NCI-H1436 (cell line): ENCODE measurements at regions not wholly inside any gene's neighbourhood (a gene's known extent, or its start where the extent isn't known, plus 50 kb on each side); places are given as distances from the start of the nearest gene placed in this dataset.

Source experiments
- DNase-seq: peaks from one replicate; lab custom pipeline; 2025; lab: John Stamatoyannopoulos, UW

DNA sequence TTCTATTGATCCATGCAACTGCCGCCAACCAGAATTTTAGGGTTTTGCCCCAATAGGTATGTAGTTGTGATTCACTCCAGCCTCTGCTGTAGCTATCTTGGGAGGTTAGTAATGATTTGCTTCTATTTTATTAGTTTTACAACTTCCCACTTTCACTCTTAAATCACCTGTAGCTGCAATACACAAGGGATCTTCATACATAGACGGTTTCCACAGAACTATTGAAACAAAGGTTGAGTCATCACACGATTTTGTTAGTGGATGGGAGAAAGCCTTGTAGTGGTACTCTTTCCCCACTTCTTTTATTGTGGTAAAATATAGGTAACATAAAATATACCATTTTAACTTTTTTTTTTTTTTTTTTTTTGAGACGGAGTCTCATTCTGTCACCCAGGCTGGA lies 104.2 kb upstream of the SPRED2 start:
- no peak for DNase-seq

DNA sequence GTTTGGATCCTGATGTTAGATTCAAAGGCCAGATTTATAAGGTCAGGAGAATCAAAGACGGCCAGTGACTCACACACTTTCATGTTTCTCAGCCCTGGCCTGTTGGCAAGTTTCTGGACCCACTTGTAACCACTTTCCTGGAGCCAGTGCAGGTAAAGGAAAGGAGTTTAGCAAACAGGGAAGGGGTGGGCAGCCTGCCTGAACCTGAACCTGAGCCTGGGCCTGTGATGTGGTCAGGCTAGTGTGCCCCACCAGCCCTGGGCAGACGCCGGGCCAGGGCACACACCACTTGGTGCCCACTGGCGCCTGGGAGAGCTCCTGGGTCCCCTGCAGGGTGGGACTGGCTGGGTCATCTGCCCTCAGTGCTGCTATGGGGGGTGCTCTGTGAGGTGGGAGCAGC lies 100.5 kb upstream of the SPRED2 start:
- no peak for DNase-seq

- DNase-seq, result no peak
Measured at GRCh38 chr2:65532326-65532725, 99.9 kb upstream of the SPRED2 start.

- DNase-seq, result no peak
Measured at GRCh38 chr2:65530547-65531320, 98.3 kb upstream of the SPRED2 start.

GRCh38 chr2:65529419-65529818 lies 97.0 kb upstream of the SPRED2 start:
- DNase-seq, result no peak

DNA sequence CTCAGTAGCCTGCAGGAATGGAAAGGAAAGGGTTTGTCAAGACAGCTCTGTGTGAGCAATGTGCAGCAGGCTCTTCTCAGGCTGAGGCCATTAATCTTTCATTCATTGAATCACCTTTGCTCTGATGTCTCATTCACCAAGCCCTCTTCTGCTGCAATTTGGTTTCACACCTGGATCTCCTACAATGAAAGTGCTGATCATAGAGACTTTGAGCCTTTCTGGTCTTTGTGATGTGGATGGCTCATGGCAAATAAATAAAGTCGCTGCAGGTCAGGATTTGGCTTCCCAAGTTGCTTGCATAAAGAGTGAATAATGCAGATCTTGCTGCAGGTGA lies 95.8 kb upstream of the SPRED2 start:
- DNase-seq, result no peak

- DNase-seq, result no peak
Measured at GRCh38 chr2:65527451-65528240, 95.2 kb upstream of the SPRED2 start.

GRCh38 chr2:65525616-65526231 lies 93.3 kb upstream of the SPRED2 start:
- no peak for DNase-seq

DNA sequence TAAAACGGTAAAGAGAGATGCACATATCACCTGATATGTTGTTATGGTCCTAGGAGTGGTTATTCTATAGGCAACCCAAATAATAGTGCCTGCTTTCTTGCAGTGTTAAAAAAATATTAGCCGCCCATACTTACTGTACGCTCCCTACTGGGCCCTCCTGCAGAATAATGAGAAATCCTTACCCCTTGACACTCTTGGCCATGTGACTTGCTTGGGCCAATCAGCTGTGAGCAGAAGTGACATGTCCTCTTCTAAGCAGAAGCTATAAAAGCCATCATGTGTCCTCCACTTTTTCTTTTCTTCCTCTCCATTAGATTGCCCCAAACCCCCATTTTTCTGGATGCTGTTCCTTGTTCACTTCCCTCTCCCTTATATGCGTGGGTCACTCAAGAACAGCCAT lies 90.5 kb upstream of the SPRED2 start:
- no peak for DNase-seq

- DNase-seq, result no peak
Measured at GRCh38 chr2:65518751-65519150, 86.4 kb upstream of the SPRED2 start.

DNA sequence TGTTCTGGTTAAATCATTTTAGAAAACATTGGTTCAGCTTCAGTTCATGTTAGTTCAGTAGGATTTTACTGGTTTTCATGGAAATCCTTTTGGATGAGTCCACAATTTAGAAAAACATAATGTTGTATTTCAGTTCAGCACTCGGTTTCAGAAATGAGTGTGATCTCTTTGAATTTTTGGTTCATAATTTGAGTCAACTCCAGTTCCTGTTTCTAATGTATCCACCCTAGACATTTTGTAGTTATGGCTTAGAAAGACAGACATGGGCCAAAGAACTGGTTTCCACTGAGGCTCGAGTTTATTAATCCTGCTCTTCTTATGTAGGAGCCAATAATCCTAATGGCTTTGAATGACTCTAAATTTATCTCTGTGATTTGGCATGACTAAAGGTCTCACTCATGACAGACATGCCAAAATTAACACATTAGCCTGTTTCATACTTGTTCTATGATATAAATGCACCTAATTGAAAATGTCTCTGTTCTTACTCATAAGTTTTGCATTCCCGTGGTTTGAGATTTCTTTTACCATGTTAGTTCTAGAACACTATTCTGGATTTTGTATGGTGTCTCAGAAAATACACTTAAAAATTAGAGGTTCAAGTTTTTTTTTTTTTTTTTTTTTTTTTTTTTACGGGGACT lies 82.3 kb upstream of the SPRED2 start:
- DNase-seq, result no peak

DNA sequence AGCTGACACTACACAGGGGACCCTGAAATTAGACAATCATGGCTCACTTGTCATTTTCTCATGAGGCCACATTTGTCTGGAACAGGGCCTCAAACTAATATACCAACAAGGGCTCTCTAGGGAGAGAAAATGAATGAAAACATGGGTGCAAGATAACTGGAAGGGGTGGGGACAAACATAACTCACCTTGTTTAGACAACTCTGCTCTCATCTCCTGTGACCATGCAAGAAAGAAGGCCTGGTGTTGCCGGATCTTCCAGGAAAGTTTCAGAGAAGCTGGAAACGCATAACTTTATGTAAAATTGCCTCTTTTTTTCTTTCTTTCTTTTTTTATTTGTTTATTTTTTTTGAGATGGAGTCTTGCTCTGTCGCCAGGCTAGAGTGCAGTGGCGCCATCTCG lies 80.4 kb upstream of the SPRED2 start:
- DNase-seq, result no peak

GRCh38 chr2:65511306-65511705 lies 78.9 kb upstream of the SPRED2 start:
- no peak for DNase-seq

DNA sequence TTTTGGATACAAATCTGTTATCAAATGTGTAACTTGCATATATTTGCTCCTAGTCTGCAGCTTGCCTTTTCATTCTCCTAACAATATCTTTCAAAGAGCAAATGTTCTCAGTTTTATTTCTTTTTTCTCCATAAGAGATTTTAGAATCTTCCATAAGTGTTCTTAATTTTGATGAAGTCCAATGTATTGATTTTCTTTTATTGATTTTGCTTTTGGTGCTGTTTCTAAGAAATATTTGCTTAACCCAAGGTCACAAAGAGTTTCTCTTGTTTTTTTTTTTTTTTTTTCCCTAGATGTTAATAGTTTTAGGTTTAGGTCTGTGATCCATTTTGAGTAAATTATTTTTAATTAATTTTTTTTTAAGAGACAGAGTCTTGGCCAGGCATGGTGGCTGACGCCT lies 75.8 kb upstream of the SPRED2 start:
- DNase-seq, result no peak

DNA sequence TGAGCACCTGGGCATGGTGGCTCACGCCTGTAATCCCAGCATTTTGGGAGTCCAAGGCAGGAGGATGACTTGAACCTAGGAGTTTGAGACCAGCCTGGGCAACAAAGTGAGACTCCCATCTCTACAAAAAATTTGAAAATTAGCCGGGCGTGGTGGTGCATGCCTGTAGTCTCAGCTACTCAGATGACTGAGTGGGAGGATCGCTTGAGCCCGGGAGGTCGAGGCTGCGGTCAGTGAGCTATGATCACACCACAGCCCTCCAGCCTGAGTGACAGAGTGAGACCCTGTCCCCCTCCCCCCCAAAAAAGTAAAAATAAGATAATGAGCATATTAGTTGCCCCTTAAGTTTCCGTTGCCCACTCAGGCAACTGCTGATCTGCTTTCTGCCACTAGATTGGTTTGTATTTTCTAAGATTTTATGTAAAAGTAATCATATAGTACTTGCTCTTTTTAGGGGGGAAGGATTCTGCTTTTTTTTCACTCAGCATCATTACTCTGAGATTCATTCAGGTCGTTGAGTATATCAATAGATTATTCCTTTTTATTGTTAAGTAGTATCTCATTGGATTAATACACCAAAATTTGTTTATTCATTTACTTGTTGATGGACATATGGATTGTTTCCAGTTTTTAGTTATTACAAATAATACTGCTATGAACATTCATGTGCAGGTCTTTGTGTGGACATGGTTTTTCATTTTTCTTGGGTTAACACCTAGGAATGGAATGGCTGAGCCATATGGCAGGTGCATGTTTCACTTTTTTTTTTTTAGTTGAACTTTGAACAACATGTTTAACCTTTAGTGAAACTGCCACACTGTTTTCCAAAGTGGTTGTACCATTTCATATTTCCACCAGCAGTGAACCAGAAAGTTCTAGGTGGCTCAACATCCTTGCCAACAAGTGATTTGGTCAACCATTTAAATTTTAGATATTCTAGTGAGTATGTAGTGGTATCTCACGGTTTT lies 75.0 kb upstream of the SPRED2 start:
- no peak for DNase-seq

- no peak for DNase-seq
Measured at GRCh38 chr2:65504814-65505697, 72.7 kb upstream of the SPRED2 start.

DNA sequence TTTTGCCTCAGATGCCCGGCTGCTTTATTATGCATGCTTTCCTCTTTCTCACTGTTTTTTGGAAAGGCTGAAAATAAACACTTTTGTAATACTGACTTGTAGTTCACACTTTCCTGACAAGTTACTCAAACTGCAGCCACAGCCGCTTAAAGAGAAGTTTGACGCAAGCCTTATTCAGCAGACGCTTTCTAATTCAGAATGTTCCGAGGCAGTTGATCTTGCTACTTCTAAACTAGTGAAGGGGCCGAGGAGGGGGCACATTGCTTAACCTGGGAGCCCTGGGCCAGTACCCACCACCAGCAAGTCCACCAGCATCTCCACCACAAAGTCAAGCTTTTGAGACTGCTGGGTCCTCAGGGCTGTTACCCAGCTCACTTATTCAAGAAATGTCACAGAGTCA lies 71.8 kb upstream of the SPRED2 start:
- DNase-seq, result no peak

GRCh38 chr2:65503746-65504145 lies 71.3 kb upstream of the SPRED2 start:
- DNase-seq, result no peak

DNA sequence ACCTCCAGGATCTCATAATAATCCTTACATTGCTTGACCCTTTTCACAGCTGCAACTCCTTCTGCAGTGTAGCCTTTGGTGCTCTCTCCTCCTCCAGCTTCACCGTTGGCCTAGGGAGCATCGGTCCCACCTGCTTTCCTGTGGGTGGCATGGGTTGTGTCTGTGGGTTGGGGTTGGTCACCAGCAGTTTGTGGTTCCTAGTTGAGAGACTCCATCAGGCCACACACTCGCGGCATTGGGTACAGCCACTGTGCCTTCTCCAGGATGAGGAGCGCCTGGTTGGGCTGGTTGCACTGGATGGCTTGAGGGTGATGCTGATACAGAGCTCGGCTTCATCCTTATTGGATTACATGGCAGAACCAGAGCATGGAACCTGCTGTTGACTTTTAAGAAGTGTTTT lies 69.4 kb upstream of the SPRED2 start:
- DNase-seq, result no peak

GRCh38 chr2:65501074-65501473 lies 68.7 kb upstream of the SPRED2 start:
- no peak for DNase-seq
